LNCaP clone FGC (cell line): ENCODE measurements at regions not wholly inside any gene's neighbourhood (a gene's known extent, or its start where the extent isn't known, plus 50 kb on each side); places are given as distances from the start of the nearest gene placed in this dataset.

Experiments used
- DNase-seq: peaks from one replicate; pipeline ENCODE4 v3.0.0-alpha.2; 2011; ENCODE audit warnings: low read depth
- H3K4me3 ChIP-seq: 2 replicates; pipeline ENCODE4 v1.5.1; 2011; ENCODE audit warnings: mild to moderate bottlenecking, low read depth, low read length, control low read depth
- TF ChIP-seq, protein P1 (sequence below): IDR thresholded peaks from 2 replicates; pipeline ENCODE4 v1.5.1; 2012; ENCODE audit warnings: mild to moderate bottlenecking; ENCODE audit not compliant: control insufficient read depth, insufficient read depth; ENCODE audit errors: extremely low read depth

DNA sequence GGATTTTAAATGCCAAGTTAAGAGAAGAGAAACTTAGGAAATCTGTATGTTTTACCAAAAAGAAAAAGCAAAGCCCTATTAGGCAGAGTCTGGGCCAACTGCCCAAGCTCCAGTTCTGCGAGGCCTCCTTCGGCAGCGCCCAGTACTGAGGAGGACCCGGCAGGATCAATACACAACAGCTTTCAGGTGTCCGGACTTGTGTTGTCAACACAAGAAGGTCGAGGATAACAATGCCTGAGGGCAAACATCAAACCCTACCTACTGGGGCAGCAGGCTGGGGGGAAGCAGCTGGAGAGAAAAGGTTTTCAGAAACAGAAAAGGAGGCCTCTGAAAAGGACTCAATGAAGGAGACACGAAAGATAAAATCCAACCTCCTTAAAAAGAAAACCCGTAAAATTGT, 98.1 kb upstream of the GJB5 start:
- no peak overlapping the region for H3K4me3 ChIP-seq
- TF ChIP-seq, protein P1, sequence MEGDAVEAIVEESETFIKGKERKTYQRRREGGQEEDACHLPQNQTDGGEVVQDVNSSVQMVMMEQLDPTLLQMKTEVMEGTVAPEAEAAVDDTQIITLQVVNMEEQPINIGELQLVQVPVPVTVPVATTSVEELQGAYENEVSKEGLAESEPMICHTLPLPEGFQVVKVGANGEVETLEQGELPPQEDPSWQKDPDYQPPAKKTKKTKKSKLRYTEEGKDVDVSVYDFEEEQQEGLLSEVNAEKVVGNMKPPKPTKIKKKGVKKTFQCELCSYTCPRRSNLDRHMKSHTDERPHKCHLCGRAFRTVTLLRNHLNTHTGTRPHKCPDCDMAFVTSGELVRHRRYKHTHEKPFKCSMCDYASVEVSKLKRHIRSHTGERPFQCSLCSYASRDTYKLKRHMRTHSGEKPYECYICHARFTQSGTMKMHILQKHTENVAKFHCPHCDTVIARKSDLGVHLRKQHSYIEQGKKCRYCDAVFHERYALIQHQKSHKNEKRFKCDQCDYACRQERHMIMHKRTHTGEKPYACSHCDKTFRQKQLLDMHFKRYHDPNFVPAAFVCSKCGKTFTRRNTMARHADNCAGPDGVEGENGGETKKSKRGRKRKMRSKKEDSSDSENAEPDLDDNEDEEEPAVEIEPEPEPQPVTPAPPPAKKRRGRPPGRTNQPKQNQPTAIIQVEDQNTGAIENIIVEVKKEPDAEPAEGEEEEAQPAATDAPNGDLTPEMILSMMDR: no peak
- no peak for DNase-seq

DNA sequence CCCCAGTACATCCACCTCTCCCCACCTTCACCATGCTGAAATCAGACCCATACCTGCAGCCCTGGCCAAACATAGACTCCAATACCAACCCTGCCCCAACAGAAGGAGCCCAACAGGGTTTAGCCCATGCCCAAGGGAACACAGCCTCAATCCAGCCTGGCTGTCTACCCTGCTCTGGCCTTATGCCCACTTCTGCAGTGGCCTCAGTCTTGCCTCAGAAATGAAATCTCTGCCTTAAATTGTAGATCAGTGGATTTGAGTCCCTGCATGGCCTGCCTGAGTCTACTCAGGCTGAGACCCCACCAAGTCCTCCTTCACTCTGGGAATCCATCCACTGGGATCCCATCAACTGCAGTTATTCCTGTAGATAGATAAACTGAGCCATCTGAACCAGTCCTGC, 97.6 kb upstream of the GJB5 start:
- TF ChIP-seq, protein P1: no peak
- no peak for DNase-seq

DNA sequence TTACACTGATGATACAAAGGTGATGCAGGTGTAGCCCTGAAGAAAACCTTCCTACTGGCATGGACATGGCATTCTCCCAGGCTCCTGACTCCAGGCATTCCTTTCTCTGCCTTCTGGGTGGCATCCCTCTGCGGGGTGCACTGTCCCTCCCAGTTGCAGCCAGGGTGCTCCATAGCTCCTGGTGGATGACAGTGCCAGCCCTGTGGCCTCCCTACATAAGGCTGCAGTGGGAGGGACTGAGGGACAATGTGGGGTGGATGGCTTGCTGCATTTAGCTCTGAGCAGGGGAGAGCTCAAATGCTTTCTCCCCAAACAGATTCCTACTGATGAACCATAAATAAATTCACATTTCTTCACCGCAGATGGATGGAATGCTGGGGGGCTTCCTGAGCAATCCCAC, 97.0 kb upstream of the GJB5 start:
- DNase-seq: no peak
- TF ChIP-seq, protein P1: no peak
- H3K4me3 ChIP-seq: no peak overlapping the region

More for the DNA sequence above, 97.6 kb upstream of the GJB5 start:
- no peak overlapping the region for H3K4me3 ChIP-seq

DNA sequence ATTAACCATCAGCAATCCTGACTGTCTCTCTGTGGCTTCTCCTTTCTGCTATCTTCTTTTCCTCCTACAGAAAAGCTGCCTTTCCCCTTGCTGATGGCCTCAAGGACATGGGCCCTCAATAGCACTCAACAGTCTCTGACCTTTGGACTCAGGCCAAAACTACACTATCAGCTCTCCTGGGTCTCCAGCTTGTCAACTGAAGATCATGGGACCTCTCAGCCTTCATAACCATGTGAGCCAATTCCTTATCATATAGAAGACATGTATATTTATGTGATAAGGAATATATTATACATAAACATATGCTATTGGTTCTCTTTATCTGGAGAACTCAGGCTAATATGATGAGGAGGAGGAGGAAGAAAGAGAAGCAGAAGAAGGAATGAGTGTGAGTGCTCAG, 91.8 kb upstream of the GJB5 start:
- TF ChIP-seq, protein P1: no peak
- DNase-seq: no peak
- H3K4me3 ChIP-seq: no peak overlapping the region

DNA sequence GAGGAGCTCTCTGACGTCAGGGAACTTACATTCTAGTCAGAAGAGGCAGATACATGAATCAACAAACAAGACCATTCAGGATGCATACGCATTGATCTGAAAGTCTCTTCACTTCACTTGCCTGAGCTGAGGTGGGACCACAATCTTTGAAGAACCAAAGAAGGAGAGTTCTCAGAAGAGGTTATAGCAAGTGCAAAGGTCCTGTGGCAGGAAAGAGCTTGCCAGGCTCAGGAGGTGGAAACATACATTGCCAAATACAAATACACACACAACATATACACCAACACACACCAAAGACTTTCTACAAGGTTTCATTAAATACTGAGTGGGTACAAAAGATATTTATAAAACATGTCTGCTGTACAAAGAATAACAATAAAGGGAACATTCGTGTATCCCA, 86.8 kb upstream of the GJB5 start:
- no peak for DNase-seq
- TF ChIP-seq, protein P1: no peak
- no peak overlapping the region for H3K4me3 ChIP-seq

DNA sequence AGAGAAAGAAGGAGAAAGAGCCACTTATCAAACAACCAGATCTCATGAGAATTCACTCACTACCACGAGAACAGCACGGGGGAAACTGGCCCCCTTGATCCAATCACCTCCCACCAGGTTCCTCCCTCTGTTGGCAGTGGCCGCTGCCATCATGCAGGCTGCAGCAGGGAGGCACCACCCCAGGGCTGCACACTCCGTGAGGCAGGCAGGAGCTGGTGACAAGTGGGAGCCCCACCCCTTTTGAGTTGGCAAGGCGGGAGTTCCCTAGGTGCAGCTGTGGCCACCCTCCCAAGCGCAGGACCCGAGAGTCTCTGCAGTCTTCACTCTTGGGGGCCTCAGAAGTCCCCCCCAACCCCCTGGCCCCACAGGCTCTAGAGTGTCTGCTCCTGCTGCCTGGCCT, 83.9 kb upstream of the GJB5 start:
- no peak for DNase-seq
- TF ChIP-seq, protein P1: no peak
- no peak overlapping the region for H3K4me3 ChIP-seq

DNA sequence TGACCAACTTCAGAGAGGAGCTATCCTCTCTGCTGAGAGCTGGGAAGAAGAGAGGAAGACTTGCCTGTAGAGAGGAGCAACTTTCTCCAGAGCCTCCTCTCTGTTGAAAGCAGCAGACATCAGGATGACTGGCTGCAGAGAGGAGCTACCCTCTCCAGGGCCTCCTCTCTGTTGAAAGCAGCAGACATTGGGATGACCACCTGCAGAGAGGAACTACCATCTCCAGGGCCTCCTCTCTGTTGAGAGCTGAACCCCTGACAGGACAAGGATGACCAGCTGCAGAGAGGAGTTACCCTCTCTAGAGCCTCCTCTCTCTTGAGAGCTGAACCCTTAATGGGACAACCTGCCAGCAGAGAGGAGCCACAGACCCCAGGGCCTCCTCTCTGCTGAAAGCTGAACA, 83.0 kb upstream of the GJB5 start:
- no peak for DNase-seq
- TF ChIP-seq, protein P1: no peak
- no peak overlapping the region for H3K4me3 ChIP-seq
